H1 (cell line): ENCODE measurements at regions not wholly inside any gene's neighbourhood (a gene's known extent, or its start where the extent isn't known, plus 50 kb on each side); places are given as distances from the start of the nearest gene placed in this dataset.

Source experiments
- BCL11A ChIP-seq, 2 experiments: IDR thresholded peaks; one replicate each; pipeline ENCODE4 v1.6.1; 2011; ENCODE audit warnings: low read depth in 2 of 2, low read length in 2 of 2, mild to moderate bottlenecking in 2 of 2
- E2F6 ChIP-seq: IDR thresholded peaks from 2 replicates; pipeline ENCODE4 v1.6.1; 2012; ENCODE audit warnings: inconsistent platforms
- EGR1 ChIP-seq: IDR thresholded peaks from 2 replicates; pipeline ENCODE4 v1.6.1; 2011; ENCODE audit warnings: low read depth, low read length, borderline replicate concordance
- SP1 ChIP-seq: IDR thresholded peaks from 2 replicates; pipeline ENCODE4 v1.6.1; 2011; ENCODE audit warnings: low read depth, low read length
- SRF ChIP-seq: IDR thresholded peaks from 2 replicates; pipeline ENCODE4 v1.6.1; 2011; ENCODE audit warnings: mild to moderate bottlenecking, low read depth, low read length, moderate library complexity
- TCF12 ChIP-seq: IDR thresholded peaks from 2 replicates; pipeline ENCODE4 v1.6.1; 2011; ENCODE audit warnings: low read depth, mild to moderate bottlenecking, low read length
- USF2 ChIP-seq: IDR thresholded peaks from 2 replicates; pipeline ENCODE4 v1.6.1; 2011; ENCODE audit warnings: low read length, improper control_type of control experiment
- ZNF274 ChIP-seq: IDR thresholded peaks from 2 replicates; pipeline ENCODE4 v1.7.0; 2012; ENCODE audit warnings: low read length, borderline replicate concordance; ENCODE audit errors: extremely low read depth

- TF ChIP-seq TCF12, result no peak
- no peak for TF ChIP-seq USF2
- no peak for TF ChIP-seq SRF
- TF ChIP-seq ZNF274, result no peak
- TF ChIP-seq SP1, result no peak
- TF ChIP-seq EGR1, result no peak
- TF ChIP-seq E2F6, result no peak
- no peak for TF ChIP-seq BCL11A (IDR thresholded peaks at IDR 0.05; ENCODE audit: low read depth in 2 of 2, low read length in 2 of 2)
Measured at GRCh38 chr22:47759909-47760308, 997.5 kb downstream of the TBC1D22A start (continued).
